ENCODE measurements at regions not wholly inside any gene's neighbourhood (a gene's known extent, or its start where the extent isn't known, plus 50 kb on each side); places are given as distances from the start of the nearest gene placed in this dataset.

DNA sequence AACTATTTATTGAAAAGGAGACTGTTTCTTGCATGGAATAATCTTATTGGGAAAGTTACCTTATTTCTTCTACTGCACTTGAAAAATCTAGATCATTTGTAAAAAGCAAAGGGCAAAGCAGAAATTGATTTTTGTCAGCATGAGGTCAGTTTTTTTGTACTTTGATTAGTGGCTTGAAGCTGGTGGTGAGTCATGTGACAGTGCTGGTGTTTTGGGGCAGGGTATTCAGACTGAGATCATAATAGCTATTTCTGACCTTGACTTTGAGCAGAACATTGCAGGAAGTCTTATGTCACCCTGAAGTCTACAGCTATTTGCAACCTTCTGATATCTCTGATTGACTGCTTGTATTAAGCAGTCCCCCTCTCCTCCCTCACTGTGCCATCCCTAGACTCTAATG, 66.3 kb upstream of the SORCS3 start:
- no peak for DNase-seq (ENCODE audit: low spot score)

DNA sequence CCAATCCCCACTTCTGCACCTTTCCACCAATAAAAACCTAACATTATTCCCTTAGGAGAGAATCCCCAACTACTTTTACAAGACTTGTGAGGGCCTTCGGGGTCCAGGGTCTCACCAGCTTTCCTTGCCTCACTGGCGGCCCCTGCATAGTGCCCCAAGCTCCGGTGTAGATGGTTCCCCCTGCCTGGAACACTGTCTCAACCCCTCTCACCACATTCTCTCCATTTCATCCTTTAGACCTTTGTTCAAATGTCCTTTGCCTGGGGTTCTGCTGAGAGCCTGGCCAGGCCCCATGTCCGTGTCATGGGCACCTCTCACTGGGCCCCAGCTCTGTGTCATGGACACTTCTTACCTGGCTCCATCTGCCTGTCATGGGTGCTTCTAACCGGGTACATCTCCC, 64.5 kb upstream of the SORCS3 start:
- no peak for DNase-seq (ENCODE audit: low spot score)

DNA sequence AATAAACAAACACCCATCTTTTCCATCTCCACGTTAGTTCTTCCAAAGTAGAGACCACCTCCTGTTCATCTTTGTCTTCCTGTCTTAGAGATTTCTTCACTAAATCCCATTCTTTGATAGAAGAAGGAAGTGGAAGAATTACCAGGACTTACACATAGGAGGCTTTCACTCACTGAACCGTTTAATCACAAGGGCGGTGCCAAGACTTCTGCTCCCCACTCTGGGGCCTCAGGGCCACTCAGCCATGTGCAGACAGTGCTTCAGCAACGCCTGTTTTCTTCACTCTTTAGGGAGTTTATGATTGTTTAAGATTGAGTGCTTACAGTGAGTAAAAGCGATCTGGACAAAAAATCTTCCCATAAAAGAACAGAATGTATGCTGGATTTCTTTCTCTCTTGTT, 63.9 kb upstream of the SORCS3 start:
- DNase-seq (ENCODE audit: low spot score), result no peak

DNA sequence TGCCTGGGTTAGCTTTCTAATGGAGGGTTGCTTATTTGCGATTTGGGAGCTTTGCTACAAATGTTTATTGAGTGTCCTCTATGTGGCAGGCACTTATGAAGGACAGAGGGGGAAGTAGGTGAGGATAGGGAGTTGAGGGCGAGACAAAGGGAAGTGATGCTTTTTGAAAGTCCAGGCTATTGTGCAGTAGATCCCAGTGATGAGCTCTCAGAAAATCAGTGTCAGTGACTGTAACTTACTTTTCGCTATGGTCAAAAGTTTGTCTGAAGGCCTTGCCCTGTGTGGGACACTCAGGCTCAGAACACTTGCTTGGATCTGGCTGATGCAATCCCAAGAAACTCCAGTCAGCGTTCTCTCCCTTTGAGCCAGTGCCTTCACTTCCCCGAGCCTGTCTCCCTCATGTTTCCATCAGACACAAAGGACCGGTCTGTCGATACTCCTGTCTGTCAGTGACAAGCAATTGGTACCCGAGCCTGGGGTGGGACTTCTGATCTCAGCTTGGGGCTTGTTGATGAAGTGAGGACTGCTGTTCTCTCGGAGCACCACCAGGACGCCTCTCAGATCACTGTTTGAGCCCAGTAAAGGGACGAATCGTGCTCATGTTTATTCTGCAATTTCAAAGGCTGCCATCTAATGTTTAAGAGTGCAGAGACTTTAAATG, 63.1 kb upstream of the SORCS3 start:
- no peak for DNase-seq (ENCODE audit: low spot score)

DNA sequence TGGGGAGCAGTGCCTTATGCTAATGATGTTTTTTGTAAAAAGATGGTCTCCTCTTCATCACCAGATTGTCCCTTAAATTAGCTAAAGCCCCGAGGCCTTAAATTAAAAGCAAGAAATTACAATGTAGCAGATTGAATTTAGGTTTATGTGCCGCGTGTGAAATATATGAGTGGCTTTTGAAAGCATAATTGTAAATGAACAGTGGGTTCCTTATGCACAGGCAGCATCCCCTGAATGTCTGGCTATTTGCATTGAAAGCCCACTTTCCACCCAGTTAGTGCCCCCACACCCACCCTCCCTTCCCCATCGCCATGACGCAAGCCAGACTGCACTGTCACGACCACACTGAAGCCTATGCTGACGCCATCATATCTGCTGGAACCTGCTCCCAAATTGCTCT, 62.4 kb upstream of the SORCS3 start:
- no peak for DNase-seq (ENCODE audit: low spot score)

DNA sequence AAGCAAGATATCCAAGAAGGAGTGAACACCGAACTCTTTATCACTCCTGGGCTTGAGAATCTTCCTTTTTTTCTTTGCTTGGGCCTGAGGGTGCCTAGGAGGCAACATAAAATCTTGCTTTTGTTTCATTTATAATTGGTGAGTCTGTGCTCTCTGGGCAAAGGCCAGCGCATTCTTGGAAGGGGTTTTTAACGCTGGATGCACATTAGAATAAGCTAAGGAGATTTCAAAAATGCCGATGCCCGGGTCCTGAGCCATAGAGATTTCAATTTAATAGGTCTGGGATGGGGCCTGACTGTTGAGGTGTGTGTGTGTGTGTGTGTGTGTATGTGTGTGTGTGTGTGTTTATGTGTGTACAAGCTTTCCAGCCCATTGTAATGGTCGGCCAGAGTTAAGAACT, 62.0 kb upstream of the SORCS3 start:
- DNase-seq (ENCODE audit: low spot score), result no peak

DNA sequence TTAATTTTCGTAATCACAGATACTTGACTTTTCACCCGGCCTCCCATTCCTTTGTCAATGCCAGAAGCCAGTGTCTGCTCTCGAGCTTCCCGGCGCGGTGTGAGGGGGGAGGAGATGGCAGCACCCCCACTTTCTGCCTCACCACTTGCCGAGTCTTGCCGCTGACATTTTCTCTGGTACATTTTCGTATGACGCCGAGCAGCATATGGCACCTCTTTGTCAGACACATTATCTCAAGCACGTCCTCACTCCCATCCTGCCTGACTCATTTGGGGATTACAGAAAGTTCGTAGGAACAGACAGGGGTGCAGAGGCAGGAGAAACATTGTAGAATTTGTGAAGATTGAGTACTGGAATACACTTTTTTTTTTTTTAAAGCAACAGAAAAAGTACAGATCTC, 60.8 kb upstream of the SORCS3 start:
- no peak for DNase-seq (ENCODE audit: low spot score)

DNA sequence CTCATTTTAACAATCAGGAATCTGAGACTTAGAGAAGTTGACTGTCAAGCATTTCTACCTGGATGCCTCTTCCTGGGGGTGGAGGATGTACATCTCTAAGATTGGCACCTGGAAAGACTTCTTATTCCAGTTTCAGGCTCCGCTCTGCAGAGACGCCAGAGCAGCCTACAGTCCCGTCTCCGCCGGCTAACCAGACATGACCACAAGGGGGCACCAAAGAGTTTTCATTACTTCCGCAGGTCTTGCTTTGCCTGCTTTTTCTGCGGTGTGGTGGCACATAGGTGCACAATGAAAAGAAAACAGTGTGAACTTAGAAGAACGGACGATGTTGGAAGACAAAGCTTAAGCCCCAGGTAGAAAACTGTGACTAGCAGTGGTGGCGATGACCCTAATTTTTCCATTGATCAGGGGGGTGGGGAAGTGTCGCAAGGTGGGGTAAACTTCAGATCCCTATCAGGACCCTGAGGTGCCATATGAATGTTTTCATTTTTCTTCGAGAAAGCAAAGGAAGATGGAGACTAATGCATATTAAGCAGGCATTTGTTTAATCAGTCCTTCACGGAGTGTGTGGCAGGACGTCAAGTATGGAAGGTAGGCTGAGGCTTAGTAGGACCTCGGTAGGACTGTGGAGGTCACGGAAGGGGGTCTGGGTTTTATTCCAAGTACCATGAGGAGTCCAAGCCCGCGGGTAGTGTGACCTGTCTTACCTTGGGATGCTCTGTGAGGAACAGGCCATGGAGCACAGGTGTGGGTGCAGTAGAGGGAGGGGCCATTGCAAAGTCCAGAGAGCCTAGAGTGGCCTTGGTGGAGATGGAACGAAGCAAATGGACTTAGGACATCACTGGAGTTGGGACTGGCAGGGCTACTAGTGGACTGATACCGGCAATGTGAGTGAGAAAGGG, 60.1 kb upstream of the SORCS3 start:
- DNase-seq (ENCODE audit: low spot score), result no peak

DNA sequence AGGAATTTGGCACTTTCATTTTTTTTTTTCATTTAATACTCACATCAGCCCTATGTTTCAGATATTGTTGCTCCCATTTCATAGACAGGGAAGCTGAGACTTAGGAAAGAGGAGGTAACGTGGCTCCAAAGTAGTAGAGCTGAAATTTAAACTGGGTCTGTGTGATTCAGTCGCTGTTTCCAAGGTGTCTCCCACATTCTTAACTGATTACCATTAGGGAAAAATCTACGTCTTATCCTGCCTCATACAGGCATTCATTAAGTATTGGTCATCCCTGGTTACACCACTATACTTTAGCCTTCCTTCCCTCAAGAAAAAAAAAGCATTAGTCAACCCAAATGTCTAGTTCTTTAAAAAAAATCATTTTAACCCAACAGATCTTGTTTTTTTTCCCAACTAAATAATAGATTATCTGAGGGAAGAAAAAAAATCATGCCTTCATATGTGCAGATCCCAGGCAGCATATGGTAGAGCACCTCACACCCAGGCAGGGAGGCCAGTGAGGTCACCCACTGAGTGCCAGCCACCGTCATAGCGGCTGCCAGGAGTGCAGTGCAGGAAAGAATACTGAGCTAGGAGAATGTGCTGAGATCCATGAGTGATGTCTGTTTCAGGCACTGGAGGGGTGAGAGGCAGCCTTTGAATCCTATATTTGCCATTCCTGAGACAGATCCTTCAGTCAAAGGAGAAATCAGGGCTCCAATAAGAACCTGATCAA, 59.0 kb upstream of the SORCS3 start:
- no peak for DNase-seq (ENCODE audit: low spot score)

DNA sequence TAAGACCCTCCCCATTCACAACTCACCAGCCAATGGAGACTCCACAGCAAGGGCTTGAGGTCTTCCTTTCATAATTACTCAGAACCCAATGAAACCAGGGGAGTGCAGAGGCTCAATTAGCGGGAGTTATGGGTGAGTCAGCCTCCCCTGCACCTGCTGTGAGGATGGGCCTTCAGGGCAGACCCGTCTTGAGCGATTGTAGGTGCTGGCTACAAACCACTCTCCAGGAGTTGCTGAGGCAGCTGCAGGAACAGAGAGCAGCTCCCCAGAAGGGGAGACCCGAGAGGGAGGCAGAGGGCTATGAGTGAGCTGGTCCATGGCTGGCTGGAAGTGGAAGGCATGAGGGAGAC, 58.5 kb upstream of the SORCS3 start:
- DNase-seq (ENCODE audit: low spot score), result no peak

DNA sequence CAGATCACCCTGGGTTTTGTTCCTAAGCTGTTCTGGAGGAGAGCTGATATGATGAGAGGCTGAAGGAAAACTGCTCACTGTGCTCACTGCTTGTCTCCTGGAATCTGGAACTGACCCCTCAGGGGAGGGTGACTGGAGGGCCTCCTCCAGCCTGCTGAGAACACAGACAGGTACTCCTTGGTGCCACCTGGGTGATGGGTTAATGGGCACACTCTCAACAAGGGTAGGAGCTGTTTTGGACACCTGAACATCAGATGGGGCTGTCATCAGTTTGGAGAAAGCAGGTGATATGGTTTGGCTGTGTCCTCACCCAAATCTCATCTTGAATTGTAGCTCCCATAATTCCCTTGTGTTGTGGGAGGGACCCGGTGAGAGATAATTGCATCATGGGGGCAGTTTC, 58.1 kb upstream of the SORCS3 start:
- DNase-seq (ENCODE audit: low spot score), result no peak

DNA sequence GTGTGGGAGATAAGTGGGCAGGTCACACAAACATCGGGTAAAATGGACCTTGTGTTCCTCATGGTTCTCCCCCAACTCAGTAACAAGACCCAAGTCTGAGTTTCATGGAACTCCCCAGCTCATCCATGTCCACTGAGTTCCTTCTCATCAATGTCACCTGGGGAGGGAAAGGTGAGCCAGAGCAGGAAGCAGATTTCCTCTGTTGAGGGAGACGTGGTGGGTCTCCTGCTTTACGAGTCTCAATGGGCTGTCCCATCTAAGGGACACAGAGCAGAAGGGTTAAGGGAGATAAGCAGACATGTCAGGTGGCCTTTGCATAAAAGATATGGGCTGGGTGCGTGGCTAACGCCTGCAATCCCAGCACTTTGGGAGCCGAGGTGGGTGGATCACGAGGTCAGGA, 56.5 kb upstream of the SORCS3 start:
- DNase-seq (ENCODE audit: low spot score), result no peak

DNA sequence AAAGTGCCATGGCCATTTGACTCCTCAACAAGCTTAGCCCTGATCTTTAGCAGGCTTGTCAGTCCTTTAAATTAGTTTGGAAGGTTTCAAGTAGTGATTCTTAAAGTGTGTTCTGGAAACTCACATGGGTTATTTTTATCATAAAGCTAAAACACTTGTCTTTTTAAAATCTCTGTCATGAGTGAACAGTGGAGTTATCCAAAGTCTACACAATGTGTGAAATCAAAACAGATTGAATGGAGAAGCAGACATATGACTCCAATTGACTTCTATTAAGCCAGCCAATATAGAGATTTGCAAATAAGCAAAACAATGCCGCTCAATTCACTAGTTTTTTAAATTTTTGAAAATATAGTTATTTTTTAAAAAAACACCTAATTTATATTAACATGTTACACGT, 53.3 kb upstream of the SORCS3 start:
- no peak for DNase-seq (ENCODE audit: low spot score)

DNA sequence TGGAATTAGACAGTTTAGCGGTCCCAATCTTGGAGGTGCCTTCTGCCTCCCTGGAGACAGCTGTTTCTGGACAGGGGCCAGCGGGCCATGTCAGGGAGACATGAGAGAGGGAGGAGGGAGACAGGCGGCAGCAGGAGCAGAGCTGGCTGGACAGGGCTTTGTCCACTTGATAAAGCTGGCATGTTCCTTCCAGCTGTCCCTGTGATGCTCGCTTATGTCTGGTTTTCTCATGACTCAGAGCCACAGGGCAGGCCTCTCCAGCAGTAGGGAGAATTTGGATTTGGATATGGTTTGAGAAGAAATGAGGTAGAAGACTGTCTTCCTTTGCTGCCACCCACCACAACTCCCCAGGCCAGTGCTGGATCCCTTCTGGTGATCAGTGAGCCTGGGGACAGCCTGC, 51.7 kb upstream of the SORCS3 start:
- DNase-seq (ENCODE audit: low spot score), result no peak

DNA sequence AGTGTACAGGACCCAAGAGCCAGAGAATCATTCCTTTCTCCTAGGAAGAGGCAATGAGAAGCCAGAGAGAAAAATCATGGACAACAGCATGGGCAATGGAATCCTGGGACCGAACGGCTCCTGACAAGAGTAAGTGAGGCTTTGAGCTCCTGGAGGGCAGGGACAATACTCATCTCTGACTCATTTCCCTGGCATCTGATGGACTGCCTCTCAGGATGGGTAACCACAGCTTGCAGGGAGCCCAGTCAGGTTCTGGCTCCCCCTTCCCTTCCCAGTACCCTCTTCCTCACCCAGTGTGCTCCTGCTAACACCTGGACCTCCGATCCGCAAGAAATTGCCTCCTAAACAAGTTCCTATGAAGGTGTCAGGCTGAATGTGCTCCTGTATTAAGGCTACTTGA, 51.2 kb upstream of the SORCS3 start:
- DNase-seq (ENCODE audit: low spot score), result no peak
